AML-193 (cell line): ENCODE measurements at regions not wholly inside any gene's neighbourhood (a gene's known extent, or its start where the extent isn't known, plus 50 kb on each side); places are given as distances from the start of the nearest gene placed in this dataset.

Source experiments
- DNase-seq, 2 experiments: peaks; one replicate each; lab custom pipeline; 2025; lab: John Stamatoyannopoulos, UW

DNA sequence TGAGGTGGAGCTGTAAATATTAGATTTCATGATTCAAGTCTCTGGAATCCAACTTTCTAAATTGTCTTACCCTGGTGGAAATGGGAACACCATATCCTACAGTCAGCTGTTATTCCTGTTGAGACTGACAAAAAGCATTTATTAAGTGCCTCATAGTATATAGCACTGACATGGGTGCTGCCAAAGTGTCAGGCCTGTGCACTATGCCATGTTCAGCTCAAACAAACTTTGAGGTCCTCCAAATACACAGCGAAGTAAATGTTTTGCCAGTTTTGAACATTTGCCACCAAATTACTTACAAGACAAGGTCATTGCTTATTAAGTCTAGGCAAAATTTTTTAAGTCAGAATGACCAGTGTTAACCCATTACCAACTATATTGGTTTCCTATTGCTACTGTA, 162.9 kb upstream of the SLC25A13 start:
- DNase-seq, result no peak

GRCh38 chr7:96484091-96484490, 162.2 kb upstream of the SLC25A13 start:
- DNase-seq, result no peak

DNA sequence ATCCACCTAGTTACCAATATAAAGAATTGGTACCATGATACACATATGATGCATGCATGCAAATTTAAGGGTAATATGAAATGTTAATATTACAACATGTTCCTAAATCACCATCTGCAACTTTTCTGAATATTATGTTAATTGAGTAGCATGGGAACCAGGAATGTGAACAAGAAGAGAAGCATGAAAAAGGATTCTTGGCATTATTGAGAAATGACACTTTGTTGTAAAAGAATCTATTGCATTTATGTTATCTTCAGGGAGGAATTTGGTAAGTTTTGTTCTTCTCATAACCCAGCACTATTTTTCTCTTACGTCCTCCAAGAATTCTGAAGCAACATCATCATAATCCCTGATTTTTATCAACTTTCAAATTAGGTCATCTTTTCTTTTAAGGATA, 159.9 kb upstream of the SLC25A13 start:
- DNase-seq, result no peak

- no peak for DNase-seq
Measured at GRCh38 chr7:96479015-96479645, 157.2 kb upstream of the SLC25A13 start.

DNA sequence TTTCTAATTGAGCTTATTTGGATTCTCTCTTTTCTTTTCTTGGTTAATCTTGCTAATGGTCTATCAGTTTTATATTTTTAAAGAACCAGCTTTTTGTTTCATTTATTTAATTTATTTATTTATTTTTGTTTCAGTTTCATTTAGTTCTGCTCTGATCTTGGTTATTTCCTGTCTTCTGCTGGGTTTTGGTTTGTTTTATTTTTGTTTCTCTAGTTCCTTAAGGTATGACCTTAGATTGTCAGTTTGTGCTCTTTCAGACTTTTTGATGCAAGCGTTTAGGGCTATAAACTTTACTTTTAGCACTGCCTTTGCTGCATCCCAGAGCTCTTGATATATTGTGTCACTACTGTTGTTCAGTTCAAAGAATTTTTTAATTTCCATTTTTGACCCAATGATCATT, 149.7 kb upstream of the SLC25A13 start:
- DNase-seq, result no peak

DNA sequence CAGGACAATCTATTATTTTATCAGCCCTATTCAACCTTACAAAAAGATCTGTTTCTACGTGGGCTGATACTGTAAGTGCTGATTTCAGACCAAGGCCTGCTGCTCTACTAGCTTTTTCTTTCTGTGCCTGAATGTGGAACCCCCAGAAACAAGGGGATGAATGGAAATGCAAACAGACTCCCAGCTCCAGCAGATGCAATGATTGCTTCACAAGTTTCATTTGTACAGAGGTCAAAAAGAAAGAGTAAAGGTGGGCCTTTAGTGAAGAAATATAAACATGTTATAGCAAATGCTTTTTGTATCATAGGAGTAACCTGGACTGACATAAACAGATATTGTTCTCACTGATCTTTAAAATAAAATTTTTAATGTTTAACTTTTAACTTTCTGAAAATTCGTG, 130.2 kb upstream of the SLC25A13 start:
- no peak for DNase-seq

DNA sequence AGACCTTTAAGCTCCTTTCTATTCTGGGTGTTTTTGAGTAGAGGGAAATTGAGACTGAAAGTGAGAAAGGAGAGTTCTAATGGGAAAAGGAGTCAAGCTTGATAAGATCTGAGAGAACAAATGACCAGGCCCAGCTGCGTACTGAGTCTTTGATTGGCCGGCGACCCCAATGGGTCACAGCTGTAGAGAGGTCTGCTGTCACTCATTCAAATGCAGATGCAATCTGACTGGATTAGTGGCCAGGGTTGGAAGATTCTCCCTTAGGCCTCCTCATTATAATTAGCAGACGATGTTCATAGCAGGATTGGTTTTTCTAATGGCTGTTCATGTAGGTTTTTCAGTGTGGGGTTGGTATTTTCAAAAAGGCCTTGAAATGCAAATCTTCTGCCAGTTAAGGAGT, 127.2 kb upstream of the SLC25A13 start:
- no peak for DNase-seq

DNA sequence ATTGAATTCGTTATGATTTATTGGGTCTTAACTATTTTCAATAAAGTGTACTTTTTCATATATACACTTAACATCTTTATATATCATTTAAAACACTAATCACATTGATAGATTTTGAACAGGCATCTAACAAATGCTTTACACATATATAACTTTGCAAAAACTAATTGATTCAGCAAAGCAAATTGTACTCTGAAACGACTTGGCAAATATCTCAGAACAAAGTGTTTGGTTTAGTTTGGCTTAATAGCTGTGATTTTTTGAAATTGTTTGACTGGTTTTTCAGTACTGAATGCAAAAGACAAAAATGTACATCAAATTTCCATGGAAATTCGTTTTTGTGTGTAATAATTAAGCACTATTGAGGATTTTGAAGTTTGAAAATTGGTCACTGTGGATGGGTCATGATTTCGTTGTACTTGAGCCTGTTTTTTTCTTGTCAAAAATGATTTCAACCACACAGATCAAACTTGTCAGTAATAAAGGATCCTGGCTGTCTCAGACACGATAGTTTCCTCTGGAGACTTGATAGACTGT, 125.3 kb upstream of the SLC25A13 start:
- DNase-seq, result no peak

- DNase-seq, result no peak
Measured at GRCh38 chr7:96441436-96442084, 119.7 kb upstream of the SLC25A13 start.

DNA sequence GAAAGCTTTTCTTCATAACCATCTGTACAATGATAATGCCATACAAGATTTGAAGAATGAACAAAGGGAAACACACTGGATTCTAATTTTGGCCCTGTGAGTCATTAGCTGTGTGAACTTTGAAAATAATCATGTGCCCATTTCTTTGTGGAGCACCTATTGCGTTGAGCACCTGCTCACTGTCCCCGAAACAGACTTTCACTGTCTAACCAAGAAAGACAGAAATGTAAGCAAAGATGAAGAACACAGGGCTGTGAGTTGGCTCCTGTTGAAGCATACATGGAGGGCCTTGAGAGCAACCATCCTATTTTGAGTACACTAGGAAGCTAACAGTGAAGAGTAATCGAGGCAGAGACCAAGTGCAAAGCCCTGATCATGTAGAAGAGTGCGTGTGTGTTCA, 118.4 kb upstream of the SLC25A13 start:
- no peak for DNase-seq

DNA sequence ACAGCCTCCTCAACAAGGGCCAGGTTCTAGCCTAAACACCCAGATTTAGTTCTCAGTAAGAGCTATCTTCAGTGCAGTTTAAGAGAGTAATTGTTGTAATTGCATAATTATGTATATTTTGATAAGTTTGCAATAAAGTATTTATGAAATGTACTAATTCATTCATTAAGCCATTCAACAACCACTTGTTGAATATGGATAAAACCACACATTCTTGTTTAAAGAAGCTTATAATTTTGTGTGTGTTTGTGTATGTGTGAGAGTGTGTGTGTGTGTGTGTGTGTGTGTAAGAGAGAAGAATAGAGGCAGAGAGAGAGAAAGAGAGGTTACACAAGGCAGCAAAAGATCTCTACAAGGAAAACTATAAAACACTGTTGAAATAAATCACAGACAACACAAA, 115.0 kb upstream of the SLC25A13 start:
- DNase-seq, result no peak

GRCh38 chr7:96430356-96430755, 108.5 kb upstream of the SLC25A13 start:
- DNase-seq, result no peak

- DNase-seq, result no peak
Measured at GRCh38 chr7:96427143-96427542, 105.2 kb upstream of the SLC25A13 start.

DNA sequence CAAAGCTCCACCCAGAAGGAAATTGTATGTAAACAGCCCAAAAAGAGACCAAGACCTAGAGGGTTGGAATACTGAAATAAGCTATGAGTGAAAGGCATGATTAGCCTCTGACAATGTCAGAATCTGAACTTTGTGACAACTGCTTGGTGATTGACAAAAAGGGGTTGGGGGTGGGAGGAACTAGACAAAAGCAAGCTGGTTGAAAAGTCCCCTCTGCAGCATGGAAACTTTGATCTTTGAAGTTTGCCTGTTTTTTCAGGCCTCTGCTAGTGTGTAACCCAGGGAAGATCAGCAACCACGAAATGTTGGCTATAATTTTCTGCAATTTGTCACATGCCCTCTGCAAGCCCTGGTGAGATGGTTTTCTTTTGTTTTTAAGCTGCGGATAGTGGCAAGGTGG, 104.8 kb upstream of the SLC25A13 start:
- DNase-seq, result no peak

GRCh38 chr7:96426027-96426426, 104.1 kb upstream of the SLC25A13 start:
- DNase-seq, result no peak

DNA sequence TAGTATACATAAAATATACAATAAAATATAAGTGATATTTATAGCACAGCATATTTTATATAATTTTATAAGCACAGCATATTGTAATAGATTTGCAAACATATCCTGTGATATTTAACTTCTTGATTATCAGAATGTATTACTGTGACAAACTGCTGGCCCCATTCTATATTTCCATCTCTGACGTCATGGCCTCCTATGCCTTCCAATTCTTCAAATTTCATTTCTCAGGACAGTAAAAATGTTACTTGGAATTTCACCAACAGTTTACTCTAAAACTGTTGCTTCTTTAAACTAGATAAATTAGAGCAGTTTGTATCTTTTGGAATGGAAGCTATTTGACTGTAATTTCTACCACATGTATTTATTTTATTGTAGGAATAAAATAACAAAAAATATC, 102.5 kb upstream of the SLC25A13 start:
- DNase-seq, result no peak

GRCh38 chr7:96422388-96422787, 100.5 kb upstream of the SLC25A13 start:
- no peak for DNase-seq

DNA sequence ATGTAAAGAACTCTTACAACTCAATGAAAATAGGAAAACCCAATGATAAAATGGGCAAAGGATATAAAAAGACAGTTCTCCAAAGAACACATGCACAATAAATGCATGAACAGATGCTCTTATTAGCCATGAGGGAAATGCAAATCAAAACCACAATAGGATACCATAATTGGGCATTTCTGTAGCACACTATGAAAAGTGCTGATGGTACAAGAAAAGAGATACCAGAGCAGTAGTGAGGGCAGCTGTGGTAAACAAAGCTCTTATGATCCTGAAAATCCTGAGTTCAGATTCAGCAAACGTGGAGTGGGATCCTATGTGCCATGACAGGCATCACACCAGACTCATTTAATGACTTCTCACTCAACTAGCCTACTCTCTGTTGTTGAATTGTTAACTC, 96.7 kb upstream of the SLC25A13 start:
- no peak for DNase-seq

DNA sequence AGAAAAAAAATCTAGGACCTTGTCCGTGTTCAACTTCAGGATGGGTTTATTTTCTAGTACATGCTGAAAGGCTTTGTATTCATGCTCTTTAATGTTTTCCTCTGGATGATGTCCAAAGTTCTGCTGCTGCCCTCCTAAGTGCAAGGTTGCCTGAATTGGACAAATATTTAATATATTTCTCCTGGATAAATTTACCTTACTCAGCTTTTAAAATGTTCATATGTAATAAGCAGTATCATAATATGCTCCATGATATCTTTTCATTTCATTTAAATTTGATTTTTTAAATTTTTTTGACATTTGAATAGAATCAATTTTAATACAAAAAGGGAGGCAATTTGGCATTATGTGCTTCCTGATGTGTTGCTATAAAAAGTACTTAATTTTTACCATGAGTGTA, 95.9 kb upstream of the SLC25A13 start:
- no peak for DNase-seq

GRCh38 chr7:96416599-96416998, 94.7 kb upstream of the SLC25A13 start:
- DNase-seq, result no peak

DNA sequence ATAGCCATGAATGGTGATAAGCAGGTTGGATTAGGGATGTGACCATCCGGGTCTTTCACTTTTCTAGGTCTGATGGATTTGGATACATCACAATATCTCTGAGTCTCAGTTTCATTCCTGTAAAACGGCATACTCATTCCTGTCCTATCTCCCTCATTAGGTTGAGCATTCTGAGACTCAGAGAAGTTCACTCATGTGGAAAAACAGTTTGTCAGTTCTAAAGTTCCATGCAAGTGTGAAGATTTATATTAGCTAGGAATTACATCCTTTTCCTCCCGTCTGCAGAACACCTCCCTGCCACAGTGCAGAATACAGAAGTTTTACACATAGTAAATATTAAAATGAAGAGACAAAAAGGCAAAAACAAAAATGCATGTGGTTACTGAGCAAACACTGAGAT, 94.2 kb upstream of the SLC25A13 start:
- DNase-seq, result no peak

GRCh38 chr7:96415293-96415940, 93.5 kb upstream of the SLC25A13 start:
- DNase-seq, result no peak

DNA sequence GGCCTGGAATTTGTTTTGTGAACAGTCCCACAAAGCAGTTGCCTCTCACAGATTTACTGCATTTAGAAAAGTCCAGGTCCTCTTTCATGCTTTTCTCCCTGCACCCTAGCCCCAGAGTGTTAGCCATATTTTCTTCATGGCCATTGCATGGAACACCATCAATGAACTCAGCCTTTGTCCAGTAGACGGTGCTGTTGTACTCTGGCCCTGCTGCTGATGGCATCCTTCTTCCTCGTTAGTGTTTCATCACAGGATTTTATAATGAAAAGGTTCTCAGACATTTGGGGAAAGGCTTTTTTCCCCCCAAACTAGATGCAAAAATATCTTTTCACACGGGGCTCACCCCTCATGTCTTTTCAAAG, 93.0 kb upstream of the SLC25A13 start:
- peak; percentile 72 to 82 for DNase-seq
